Mucosa of descending colon (tissue), 3 donors: ENCODE measurements at regions not wholly inside any gene's neighbourhood (a gene's known extent, or its start where the extent isn't known, plus 50 kb on each side); places are given as distances from the start of the nearest gene placed in this dataset.

ENCODE experiments used
- ATAC-seq: fragments of 200-7000 bp; cut with Tn5 transposase; one replicate; pipeline ENCODE4 v1.9.1; 2020; ENCODE audit warnings: mild to moderate bottlenecking, moderate library complexity
- DNase-seq, 3 donors: peaks; one replicate each; pipeline ENCODE4 v3.0.0-alpha.2; 2020
- H3K36me3 ChIP-seq: fragments of 200-600 bp; one replicate; pipeline ENCODE4 v1.8.0; 2021; ENCODE audit warnings: low read depth, mild to moderate bottlenecking
- H3K4me1 ChIP-seq: fragments of 200-600 bp; one replicate; pipeline ENCODE4 v1.8.0; 2021; ENCODE audit warnings: low read depth, mild to moderate bottlenecking
- H3K4me3 ChIP-seq: fragments of 200-600 bp; one replicate; pipeline ENCODE4 v1.8.0; 2021; ENCODE audit warnings: mild to moderate bottlenecking
- H3K9me3 ChIP-seq: fragments of 200-600 bp; one replicate; pipeline ENCODE4 v1.8.0; 2021; ENCODE audit warnings: mild to moderate bottlenecking
- CTCF ChIP-seq: fragments of 200-600 bp; IDR thresholded peaks from one replicate; pipeline ENCODE4 v1.8.0; 2022; ENCODE audit warnings: antibody characterized with exemption, mild to moderate bottlenecking
- intact Hi-C, 2 donors: fragments of 100-400 bp; cut with DNase I in 1 of 2; cut with micrococcal nuclease in 1 of 2; formaldehyde crosslinking; loops; one replicate each; pipeline versions ENCODE4 v1.11.0 to v1.11.1; 2022; cut with DNase I, micrococcal nuclease
- donor health status: DM: no; HTN: no; CAD: no; lungs with moderate emphysema.
- donor health status: DM: no; HTN: no; CAD: no.
- donor health status: DM: no; HTN: yes; CAD: no.

GRCh38 chr14:22230517-22230916 is 358.5 kb downstream of the DAD1 start:
- no peak overlapping the region for H3K4me3 ChIP-seq
- no peaks in the 10 kb centered on the region for H3K9me3 ChIP-seq
- ATAC-seq (no peak), DNase-seq (no peak)
- intact Hi-C loops: no loop called here
- no peak for TF ChIP-seq CTCF
- H3K36me3 ChIP-seq: no peaks in the 10 kb centered on the region
- no peaks in the 10 kb centered on the region for H3K4me1 ChIP-seq

GRCh38 chr14:22227084-22227483 is 361.9 kb downstream of the DAD1 start:
- no peaks in the 10 kb centered on the region for H3K9me3 ChIP-seq
- ATAC-seq (no peak), DNase-seq (no peak)
- intact Hi-C loops: no loop called here
- no peak for TF ChIP-seq CTCF
- H3K4me3 ChIP-seq: no peak overlapping the region
- H3K36me3 ChIP-seq: no peaks in the 10 kb centered on the region
- H3K4me1 ChIP-seq: no peaks in the 10 kb centered on the region

GRCh38 chr14:22226381-22226780 is 362.6 kb downstream of the DAD1 start:
- TF ChIP-seq CTCF: no peak
- peak; percentile 51 for ATAC-seq
- Histone ChIP-seq H3K36me3 (no peaks in the 10 kb centered on the region), H3K4me1 (no peaks in the 10 kb centered on the region), H3K4me3 (no peak overlapping the region), H3K9me3 (no peaks in the 10 kb centered on the region)
- DNase-seq: no peak
- intact Hi-C loops: no loop called here

- DNase-seq (no peak), ATAC-seq (no peak)
- TF ChIP-seq CTCF: no peak
- no peaks in the 10 kb centered on the region for H3K9me3 ChIP-seq
- no peak overlapping the region for H3K4me3 ChIP-seq
- H3K4me1 ChIP-seq: no peaks in the 10 kb centered on the region
- intact Hi-C loops: no loop called here
- H3K36me3 ChIP-seq: no peaks in the 10 kb centered on the region
These were observed 363.4 kb downstream of the DAD1 start for GRCh38 chr14:22225516-22226140.

- H3K9me3 ChIP-seq: no peaks in the 10 kb centered on the region
- ATAC-seq (no peak), DNase-seq (no peak)
- H3K36me3 ChIP-seq: no peaks in the 10 kb centered on the region
- intact Hi-C loops: no loop called here
- H3K4me3 ChIP-seq: no peak overlapping the region
- no peak for TF ChIP-seq CTCF
- no peaks in the 10 kb centered on the region for H3K4me1 ChIP-seq
These were observed 367.5 kb downstream of the DAD1 start for GRCh38 chr14:22221508-22221907.

GRCh38 chr14:22220427-22220826 is 368.6 kb downstream of the DAD1 start:
- DNase-seq: no peak
- H3K9me3 ChIP-seq: no peaks in the 10 kb centered on the region
- H3K4me3 ChIP-seq: no peak overlapping the region
- no peaks in the 10 kb centered on the region for H3K4me1 ChIP-seq
- no peaks in the 10 kb centered on the region for H3K36me3 ChIP-seq
- TF ChIP-seq CTCF: no peak
- intact Hi-C loops: no loop called here
- no peak for ATAC-seq
